Ovary (tissue), 7 donors: ENCODE measurements at regions not wholly inside any gene's neighbourhood (a gene's known extent, or its start where the extent isn't known, plus 50 kb on each side); places are given as distances from the start of the nearest gene placed in this dataset.

Source experiments
- DNase-seq, 5 donors: peaks; one replicate each; pipeline ENCODE4 v3.0.0-alpha.2; 2019 to 2020
- H3K27ac ChIP-seq, 2 donors: fragments of 200-600 bp; one replicate each; pipeline versions ENCODE4 v1.5.1 to v1.8.0; 2019 to 2022
- H3K27me3 ChIP-seq: fragments of 200-600 bp; one replicate; pipeline ENCODE4 v1.8.0; 2022
- H3K36me3 ChIP-seq: fragments of 200-600 bp; sonication (generic); one replicate; pipeline ENCODE4 v1.5.1; 2019
- H3K4me1 ChIP-seq: one replicate; pipeline ENCODE4 v1.8.1; 2013; ENCODE audit warnings: mild to moderate bottlenecking, moderate library complexity; ENCODE audit not compliant: insufficient read depth
- H3K4me3 ChIP-seq: fragments of 200-600 bp; sonication (generic); one replicate; pipeline ENCODE4 v1.5.1; 2017
- H3K9me3 ChIP-seq, 2 donors: fragments of 200-600 bp in 1 of 2; sonication (generic) in 1 of 2; one replicate each; pipeline versions ENCODE4 v1.5.1 to v1.8.1; 2013 to 2019; ENCODE audit warnings: mild to moderate bottlenecking in 1 of 2, moderate library complexity in 1 of 2
- CTCF ChIP-seq, 3 donors: fragments of 450-650 bp in 2 of 3; fragments of 200-600 bp in 1 of 3; IDR thresholded peaks; one replicate each; pipeline versions ENCODE4 v1.5.1 to v1.8.0; 2016 to 2022; ENCODE audit warnings: antibody characterized with exemption in 3 of 3, mild to moderate bottlenecking in 1 of 3
- EP300 ChIP-seq: sonication (generic); formaldehyde crosslinking; IDR thresholded peaks from one replicate; pipeline ENCODE4 v1.6.1; 2017; ENCODE audit warnings: antibody characterized with exemption
- POLR2A ChIP-seq: fragments of 450-650 bp; IDR thresholded peaks from one replicate; pipeline ENCODE4 v1.6.1; 2017; ENCODE audit warnings: antibody characterized with exemption, mild to moderate bottlenecking, moderate library complexity
- WGBS, 3 donors: extraction: QIAGEN DNeasy Blood & Tissue Kit in 1 of 3; methylation state at CpG; one replicate each; pipeline versions ENCODE4 v1.1.5 to v1.1.7; 2013 to 2017; 5-methylcytosine and 5-hydroxymethylcytosine counted together
- intact Hi-C, 4 donors: fragments of 100-400 bp; cut with DNase I; formaldehyde crosslinking; loops; one replicate each; pipeline versions ENCODE4 v1.11.0 to v1.15.1; 2022 to 2023
- donor health status: DM: no; HTN: no; CAD: no; lungs with moderate emphysema.
- donor health status: DM: no; HTN: no; CAD: no.
- donor health status: Bipolar disorder and iron deficiency.
- donor health status: DM: no; HTN: no; CAD: no.
- donor health status: DM: yes; HTN: yes; CAD: no.

GRCh38 chr7:57367171-57367570 is 82.8 kb upstream of the ZNF716 start:
- Histone ChIP-seq H3K27me3 (no peaks in the 10 kb centered on the region), H3K36me3 (no peaks in the 10 kb centered on the region), H3K27ac (no peak overlapping the region), H3K4me1 (no peaks in the 10 kb centered on the region), H3K4me3 (no peak overlapping the region), H3K9me3 (no peaks in the 10 kb centered on the region)
- TF ChIP-seq POLR2A (no peak), CTCF (IDR thresholded peaks at IDR 0.05) (no peak), EP300 (no peak)
- intact Hi-C loops = no loop called here
- WGBS, 3 donors = 78 to 85% (median 79%) methylated on average over 6 of the region's 6 CpGs
- DNase-seq = no peak

GRCh38 chr7:57370066-57370738 is 79.8 kb upstream of the ZNF716 start:
- 69 to 82% (median 76%) methylated on average over 4 of the region's 4 CpGs for WGBS, 3 donors
- DNase-seq = no peak
- H3K36me3 ChIP-seq = no peaks in the 10 kb centered on the region
- no peak overlapping the region for H3K27ac ChIP-seq
- no peak for TF ChIP-seq EP300
- TF ChIP-seq CTCF (IDR thresholded peaks at IDR 0.05) = no peak
- intact Hi-C loops = no loop called here
- no peaks in the 10 kb centered on the region for H3K27me3 ChIP-seq
- no peaks in the 10 kb centered on the region for H3K9me3 ChIP-seq
- no peaks in the 10 kb centered on the region for H3K4me1 ChIP-seq
- H3K4me3 ChIP-seq = no peak overlapping the region

GRCh38 chr7:57370739-57371098 is 79.3 kb upstream of the ZNF716 start:
- no peaks in the 10 kb centered on the region for H3K27me3 ChIP-seq
- H3K27ac ChIP-seq = no peak overlapping the region
- H3K36me3 ChIP-seq = no peaks in the 10 kb centered on the region
- WGBS, 3 donors = 58 to 60% (median 60%) methylated on average over 2 of the region's 2 CpGs
- no peak for TF ChIP-seq POLR2A
- H3K4me1 ChIP-seq = no peaks in the 10 kb centered on the region
- no peaks in the 10 kb centered on the region for H3K9me3 ChIP-seq
- intact Hi-C loops = no loop called here
- H3K4me3 ChIP-seq = no peak overlapping the region
- no peak for DNase-seq

- 25 to 55% (median 51%) methylated on average over 2 of the region's 2 CpGs for WGBS, 3 donors
- H3K4me3 ChIP-seq = no peak overlapping the region
- no peak for DNase-seq
Observed at GRCh38 chr7:57375783-57376182, 74.2 kb upstream of the ZNF716 start.

More at GRCh38 chr7:57375783-57376182, 74.2 kb upstream of the ZNF716 start:
- H3K36me3 ChIP-seq = no peaks in the 10 kb centered on the region
- no peak overlapping the region for H3K27ac ChIP-seq
- H3K4me1 ChIP-seq = no peaks in the 10 kb centered on the region
- no peaks in the 10 kb centered on the region for H3K9me3 ChIP-seq
- no peaks in the 10 kb centered on the region for H3K27me3 ChIP-seq
- no peak for TF ChIP-seq EP300
- no peak for TF ChIP-seq POLR2A
- no peak for TF ChIP-seq CTCF (IDR thresholded peaks at IDR 0.05)
- intact Hi-C loops = no loop called here
